ENCODE measurements at regions not wholly inside any gene's neighbourhood (a gene's known extent, or its start where the extent isn't known, plus 50 kb on each side); places are given as distances from the start of the nearest gene placed in this dataset.

DNA sequence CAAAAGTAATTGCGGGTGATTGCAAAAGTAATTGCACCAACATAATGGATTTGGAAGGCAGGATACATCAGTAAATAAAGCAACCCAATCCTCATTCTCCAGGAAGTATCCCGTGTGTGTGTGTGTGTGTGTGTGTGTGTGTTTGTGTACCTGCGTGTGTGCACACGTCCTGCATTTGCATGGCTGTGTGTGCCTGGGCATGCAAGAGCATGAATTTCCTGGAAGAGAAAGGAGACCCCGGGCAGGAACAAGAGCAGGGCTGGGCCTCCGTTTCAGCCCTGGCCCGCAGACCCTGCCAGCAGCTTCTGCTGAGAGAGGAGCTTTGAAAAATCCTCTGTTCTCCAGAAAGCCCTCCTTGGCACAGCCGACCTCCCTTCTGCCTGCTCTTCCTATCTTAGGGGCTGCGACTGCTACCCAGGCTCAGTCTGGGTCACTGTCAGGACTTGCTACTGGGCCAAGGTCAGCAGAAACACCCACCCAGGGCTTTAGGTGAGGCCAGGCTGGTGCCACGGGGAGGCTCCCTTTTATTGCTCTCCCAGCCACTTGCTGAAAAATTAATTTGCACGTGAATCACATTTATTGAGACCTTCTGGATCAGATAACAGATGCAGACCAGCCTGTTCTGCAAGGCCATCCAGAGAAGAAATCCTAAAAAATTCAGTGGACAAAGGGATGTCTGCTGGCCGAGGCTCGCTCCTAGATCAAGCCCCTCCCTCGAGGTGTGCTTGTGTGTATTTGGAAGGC is 258.3 kb downstream of the ZNF536 start:
- Histone ChIP-seq H3K4me3 (ENCODE audit: low read length) (no peak overlapping the region), H3K27me3 (ENCODE audit: control insufficient read depth, insufficient read depth, low read length) (no peaks in the 10 kb centered on the region), H3K36me3 (ENCODE audit: control insufficient read depth, insufficient read depth, low read length) (no peaks in the 10 kb centered on the region), H3K9me3 (ENCODE audit: control insufficient read depth, low read length) (no peaks in the 10 kb centered on the region), H3K9ac (ENCODE audit: low read length) (no peak overlapping the region), H3K4me1 (ENCODE audit: control insufficient read depth, insufficient read depth, low read length) (no peaks in the 10 kb centered on the region)

DNA sequence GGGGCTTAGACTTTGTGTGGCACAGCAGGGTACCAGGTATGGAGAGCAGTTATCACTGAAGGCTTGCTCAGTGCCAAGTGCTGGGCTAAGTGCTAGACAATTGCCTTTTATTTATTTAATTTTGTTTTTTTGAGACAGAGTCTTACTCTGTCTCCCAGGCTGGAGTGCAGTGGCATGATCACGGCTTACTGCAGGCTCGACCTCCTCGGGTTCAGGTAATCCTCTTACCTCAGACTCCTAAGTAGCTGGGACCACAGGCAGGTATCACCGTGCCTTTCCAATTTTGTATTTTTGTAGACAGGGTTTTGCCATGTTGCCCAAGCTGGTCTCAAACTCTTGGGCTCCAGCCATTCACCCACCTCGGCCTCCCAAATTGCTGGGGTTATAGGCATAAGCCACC is 256.9 kb downstream of the ZNF536 start:
- no peak overlapping the region for H3K4me3 ChIP-seq (ENCODE audit: low read length)
- H3K9ac ChIP-seq (ENCODE audit: low read length), result no peak overlapping the region
- no peaks in the 10 kb centered on the region for H3K4me1 ChIP-seq (ENCODE audit: control insufficient read depth, insufficient read depth, low read length)
- no peaks in the 10 kb centered on the region for H3K9me3 ChIP-seq (ENCODE audit: control insufficient read depth, low read length)
- H3K27me3 ChIP-seq (ENCODE audit: control insufficient read depth, insufficient read depth, low read length), result no peaks in the 10 kb centered on the region
- no peaks in the 10 kb centered on the region for H3K36me3 ChIP-seq (ENCODE audit: control insufficient read depth, insufficient read depth, low read length)

DNA sequence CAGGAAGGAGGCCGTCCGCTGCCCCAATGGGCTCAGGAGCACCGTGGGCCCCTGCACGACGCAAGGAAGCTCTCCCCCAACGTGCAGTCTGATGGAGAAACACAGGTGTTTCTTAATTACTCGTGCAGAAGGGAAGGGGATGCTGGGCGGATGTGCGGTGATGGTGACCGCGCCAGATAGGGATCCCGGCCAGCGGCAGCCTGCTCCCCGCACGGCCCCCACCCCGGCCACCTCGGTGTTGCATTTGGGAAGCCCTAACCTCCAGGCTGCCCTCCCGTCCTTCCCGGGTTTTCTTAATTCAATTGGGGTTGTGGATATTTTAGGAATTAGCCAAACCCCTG is 254.4 kb downstream of the ZNF536 start:
- Histone ChIP-seq H3K4me1 (ENCODE audit: control insufficient read depth, insufficient read depth, low read length) (no peaks in the 10 kb centered on the region), H3K4me3 (ENCODE audit: low read length) (no peak overlapping the region), H3K27me3 (ENCODE audit: control insufficient read depth, insufficient read depth, low read length) (no peaks in the 10 kb centered on the region), H3K36me3 (ENCODE audit: control insufficient read depth, insufficient read depth, low read length) (no peaks in the 10 kb centered on the region), H3K9me3 (ENCODE audit: control insufficient read depth, low read length) (no peaks in the 10 kb centered on the region), H3K9ac (ENCODE audit: low read length) (no peak overlapping the region)

DNA sequence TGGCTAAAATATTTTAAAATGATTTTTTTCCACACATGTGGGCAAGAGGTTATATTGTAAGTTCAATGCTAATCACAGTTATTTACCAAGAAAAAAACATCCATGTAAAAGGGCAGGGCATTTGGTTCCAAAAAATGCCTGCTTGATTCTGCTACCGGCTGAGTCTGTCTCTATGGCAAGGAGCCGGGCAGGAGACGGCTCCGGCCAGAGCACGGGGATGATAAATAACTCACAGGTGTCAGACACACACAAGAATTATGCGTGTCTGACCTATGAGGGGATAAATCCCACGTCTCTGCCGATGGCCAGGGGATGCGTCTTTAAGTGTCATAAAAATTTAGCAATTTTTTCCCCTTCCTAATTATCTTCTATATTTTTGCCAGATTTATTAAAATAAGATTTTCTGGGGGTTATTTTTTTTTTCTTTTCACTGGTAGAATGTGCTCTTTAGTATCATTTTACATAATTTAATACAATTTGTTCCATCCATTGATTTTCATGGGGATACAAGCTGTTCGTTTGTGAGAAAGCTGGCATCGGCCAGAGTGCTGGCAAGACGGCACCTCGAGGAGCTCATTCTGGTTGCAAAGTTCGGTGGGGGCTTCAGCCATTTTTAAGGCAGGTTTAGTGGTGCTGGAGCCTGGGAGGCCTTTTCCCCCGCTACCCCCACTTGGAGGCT is 253.9 kb downstream of the ZNF536 start:
- no peaks in the 10 kb centered on the region for H3K4me1 ChIP-seq (ENCODE audit: control insufficient read depth, insufficient read depth, low read length)
- H3K9ac ChIP-seq (ENCODE audit: low read length), result no peak overlapping the region
- no peaks in the 10 kb centered on the region for H3K9me3 ChIP-seq (ENCODE audit: control insufficient read depth, low read length)
- H3K36me3 ChIP-seq (ENCODE audit: control insufficient read depth, insufficient read depth, low read length), result no peaks in the 10 kb centered on the region
- H3K4me3 ChIP-seq (ENCODE audit: low read length), result no peak overlapping the region
- no peaks in the 10 kb centered on the region for H3K27me3 ChIP-seq (ENCODE audit: control insufficient read depth, insufficient read depth, low read length)

DNA sequence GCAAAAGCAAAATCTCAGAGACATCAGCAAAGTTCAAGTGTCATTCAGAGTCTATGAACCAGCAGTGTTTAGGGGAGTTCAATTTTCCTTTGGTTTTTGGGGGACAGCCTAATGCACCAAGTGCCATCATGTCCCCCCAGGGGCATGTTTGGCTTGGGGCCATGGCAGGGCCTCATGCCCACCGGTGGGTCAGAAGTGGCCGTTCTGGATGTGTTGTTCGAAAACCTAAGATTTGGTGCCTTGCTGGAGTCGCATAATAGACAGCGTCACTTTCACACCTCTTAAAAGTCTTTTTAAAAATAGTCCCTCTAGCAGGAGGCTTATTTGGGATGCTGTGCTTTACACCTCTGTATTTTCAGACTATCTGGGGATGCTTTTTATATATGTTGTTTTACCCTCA is 250.1 kb downstream of the ZNF536 start:
- H3K9me3 ChIP-seq (ENCODE audit: control insufficient read depth, low read length), result no peaks in the 10 kb centered on the region
- H3K4me1 ChIP-seq (ENCODE audit: control insufficient read depth, insufficient read depth, low read length), result no peaks in the 10 kb centered on the region
- no peak overlapping the region for H3K4me3 ChIP-seq (ENCODE audit: low read length)
- H3K27me3 ChIP-seq (ENCODE audit: control insufficient read depth, insufficient read depth, low read length), result no peaks in the 10 kb centered on the region
- H3K36me3 ChIP-seq (ENCODE audit: control insufficient read depth, insufficient read depth, low read length), result no peaks in the 10 kb centered on the region
- H3K9ac ChIP-seq (ENCODE audit: low read length), result no peak overlapping the region

DNA sequence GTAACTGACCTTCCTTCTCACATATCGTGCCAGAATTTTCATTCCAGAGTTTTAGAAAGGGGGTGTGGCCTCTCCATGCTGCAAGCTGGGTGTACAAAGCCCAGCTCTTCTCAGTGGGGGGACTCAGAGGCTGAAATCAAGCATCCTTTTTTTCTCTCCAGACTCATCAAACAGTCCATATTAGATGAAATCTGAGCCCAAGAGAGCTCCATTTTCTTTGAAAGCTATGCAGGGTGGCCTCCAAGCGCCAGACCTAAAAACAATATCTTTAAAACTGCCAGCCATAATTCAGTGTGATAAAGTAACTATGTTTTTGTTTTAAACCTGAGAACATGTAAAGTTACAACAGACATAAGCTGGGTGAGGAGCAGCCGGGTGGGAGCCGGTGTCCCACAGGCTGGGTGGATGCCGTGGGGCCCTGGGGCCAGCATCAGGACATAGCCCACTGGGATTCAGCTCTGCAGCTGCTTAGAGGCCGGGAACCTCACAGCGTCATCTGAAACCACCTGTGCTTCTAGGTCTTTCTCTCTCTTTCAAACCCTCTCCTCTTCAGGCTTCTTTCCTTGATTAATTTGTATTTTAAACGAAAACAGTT is 249.2 kb downstream of the ZNF536 start:
- Histone ChIP-seq H3K27me3 (ENCODE audit: control insufficient read depth, insufficient read depth, low read length) (no peaks in the 10 kb centered on the region), H3K9ac (ENCODE audit: low read length) (no peak overlapping the region), H3K4me3 (ENCODE audit: low read length) (no peak overlapping the region), H3K9me3 (ENCODE audit: control insufficient read depth, low read length) (no peaks in the 10 kb centered on the region), H3K4me1 (ENCODE audit: control insufficient read depth, insufficient read depth, low read length) (no peaks in the 10 kb centered on the region), H3K36me3 (ENCODE audit: control insufficient read depth, insufficient read depth, low read length) (no peaks in the 10 kb centered on the region)

DNA sequence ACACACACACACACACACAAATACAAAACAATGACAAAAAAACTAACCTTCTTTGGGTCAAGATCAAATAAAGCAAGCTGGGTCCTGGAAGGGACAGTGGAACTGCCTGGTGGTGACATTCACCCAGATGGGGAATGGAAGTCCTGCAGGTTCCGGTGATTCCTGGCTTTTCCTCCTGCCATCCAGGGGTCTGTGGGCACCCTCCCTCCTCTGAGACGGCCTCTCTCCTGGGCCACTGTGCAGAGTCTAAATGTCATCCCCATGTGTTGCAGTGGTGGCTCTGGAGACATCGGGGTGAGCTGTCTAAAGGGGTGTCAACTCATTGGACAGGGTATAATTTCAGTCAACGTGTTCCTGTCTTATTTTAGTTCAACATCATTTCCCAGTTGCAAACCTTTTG is 248.2 kb downstream of the ZNF536 start:
- Histone ChIP-seq H3K9ac (ENCODE audit: low read length) (no peak overlapping the region), H3K4me3 (ENCODE audit: low read length) (no peak overlapping the region), H3K36me3 (ENCODE audit: control insufficient read depth, insufficient read depth, low read length) (no peaks in the 10 kb centered on the region), H3K9me3 (ENCODE audit: control insufficient read depth, low read length) (no peaks in the 10 kb centered on the region), H3K27me3 (ENCODE audit: control insufficient read depth, insufficient read depth, low read length) (no peaks in the 10 kb centered on the region), H3K4me1 (ENCODE audit: control insufficient read depth, insufficient read depth, low read length) (no peaks in the 10 kb centered on the region)

DNA sequence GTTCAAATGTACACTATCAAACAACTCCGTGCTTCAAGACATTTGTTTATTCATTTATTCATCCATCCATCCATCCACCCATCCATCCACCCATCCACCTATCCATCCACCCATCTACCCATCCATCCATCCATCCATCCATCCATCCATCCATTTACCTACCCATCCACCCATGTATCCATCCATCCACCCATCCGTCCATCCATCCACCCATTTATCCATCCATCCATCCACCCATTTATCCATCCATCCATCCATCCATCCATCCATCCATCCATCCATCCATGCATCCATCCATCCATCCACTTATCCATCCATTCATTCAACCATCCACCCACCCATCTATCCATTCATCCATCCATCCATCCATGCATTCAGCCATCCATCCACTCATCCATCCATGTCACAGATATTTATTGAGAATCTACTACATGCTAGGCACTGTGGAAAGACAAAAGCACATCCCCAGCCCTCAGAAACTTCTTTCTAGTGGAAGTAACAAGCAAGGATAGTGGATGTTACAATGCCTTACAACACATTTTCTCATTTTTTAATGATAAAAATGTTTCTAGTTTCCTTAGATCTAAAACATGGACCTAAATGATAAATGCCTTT is 237.6 kb downstream of the ZNF536 start:
- Histone ChIP-seq H3K9ac (ENCODE audit: low read length) (no peak overlapping the region), H3K27me3 (ENCODE audit: control insufficient read depth, insufficient read depth, low read length) (no peaks in the 10 kb centered on the region), H3K4me1 (ENCODE audit: control insufficient read depth, insufficient read depth, low read length) (no peaks in the 10 kb centered on the region), H3K4me3 (ENCODE audit: low read length) (no peak overlapping the region), H3K36me3 (ENCODE audit: control insufficient read depth, insufficient read depth, low read length) (no peaks in the 10 kb centered on the region), H3K9me3 (ENCODE audit: control insufficient read depth, low read length) (no peaks in the 10 kb centered on the region)

DNA sequence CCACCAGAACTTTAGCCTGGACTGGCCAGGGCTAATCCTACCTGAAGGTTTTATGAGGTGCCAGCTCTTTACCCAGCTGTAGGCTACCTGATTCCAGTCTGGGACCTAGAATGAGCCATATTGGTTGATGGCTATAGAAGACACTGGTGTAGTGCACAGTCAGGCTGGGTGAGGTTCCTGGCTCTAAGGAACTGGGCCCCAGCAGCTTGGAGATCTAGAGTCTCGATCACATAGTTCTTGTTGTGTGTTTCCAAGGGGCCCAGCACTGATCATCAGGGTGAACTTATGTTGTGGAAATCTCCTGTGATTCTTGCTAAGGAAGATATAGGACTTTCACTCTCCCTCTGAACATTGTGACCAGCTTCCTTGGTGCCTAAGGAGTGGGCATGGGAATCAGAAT is 236.3 kb downstream of the ZNF536 start:
- Histone ChIP-seq H3K4me3 (ENCODE audit: low read length) (no peak overlapping the region), H3K9ac (ENCODE audit: low read length) (no peak overlapping the region), H3K4me1 (ENCODE audit: control insufficient read depth, insufficient read depth, low read length) (no peaks in the 10 kb centered on the region), H3K27me3 (ENCODE audit: control insufficient read depth, insufficient read depth, low read length) (no peaks in the 10 kb centered on the region), H3K36me3 (ENCODE audit: control insufficient read depth, insufficient read depth, low read length) (no peaks in the 10 kb centered on the region), H3K9me3 (ENCODE audit: control insufficient read depth, low read length) (no peaks in the 10 kb centered on the region)
